ENCODE measurements at regions not wholly inside any gene's neighbourhood (a gene's known extent, or its start where the extent isn't known, plus 50 kb on each side); places are given as distances from the start of the nearest gene placed in this dataset.

GRCh38 chr10:28179743-28180099, 123.1 kb downstream of the MPP7 start:
- TF ChIP-seq JUND (IDR thresholded peaks at IDR 0.05) = no peak
- no peak for TF ChIP-seq CTCF (IDR thresholded peaks at IDR 0.05; ENCODE audit: low read depth, low read length, missing input control)
- TF ChIP-seq FOXA1 (IDR thresholded peaks at IDR 0.05) = no peak
- TF ChIP-seq YY1 (IDR thresholded peaks at IDR 0.05) = no peak
- TF ChIP-seq ZBTB33 (IDR thresholded peaks at IDR 0.05) = no peak
- no peak for TF ChIP-seq RAD21 (IDR thresholded peaks at IDR 0.05)
- no peak for TF ChIP-seq HNF4G (IDR thresholded peaks at IDR 0.05)
- no peak for TF ChIP-seq MAX (IDR thresholded peaks at IDR 0.05)
- TF ChIP-seq ATF3 (IDR thresholded peaks at IDR 0.05) = no peak
- no peak for TF ChIP-seq RXRA (IDR thresholded peaks at IDR 0.05)

All from liver (tissue), 3 donors.